Tibial artery (tissue), 4 donors: ENCODE measurements at regions not wholly inside any gene's neighbourhood (a gene's known extent, or its start where the extent isn't known, plus 50 kb on each side); places are given as distances from the start of the nearest gene placed in this dataset.
"Not testable (repeated sequence)": the region's sequence is repeated elsewhere in the genome, so short reads cannot be mapped to it uniquely, and the experiment has no call there.

Source experiments
- DNase-seq, 2 donors: peaks; one replicate each; pipeline ENCODE4 v3.0.0-alpha.2; 2019
- H3K27ac ChIP-seq, 2 donors: fragments of 200-600 bp; sonication (generic) in 1 of 2; 1 replicate in 1 of 2; 2 replicates in 1 of 2; pipeline ENCODE4 v1.5.1; 2018 to 2019; ENCODE audit warnings: mild to moderate bottlenecking in 1 of 2
- H3K27me3 ChIP-seq, 2 donors: fragments of 200-600 bp; sonication (generic) in 1 of 2; one replicate each; pipeline versions ENCODE4 v1.5.1 to v1.6.0; 2016 to 2019
- H3K36me3 ChIP-seq, 3 donors: fragments of 200-600 bp; sonication (generic) in 2 of 3; one replicate each; pipeline ENCODE4 v1.5.1; 2016 to 2019; ENCODE audit warnings: mild to moderate bottlenecking in 2 of 3
- H3K4me1 ChIP-seq, 4 donors: fragments of 200-600 bp; sonication (generic) in 2 of 4; 1 replicate in 3 of 4; 2 replicates in 1 of 4; pipeline ENCODE4 v1.5.1; 2016 to 2019
- H3K4me3 ChIP-seq, 2 donors: fragments of 200-600 bp; sonication (generic) in 1 of 2; 1 replicate in 1 of 2; 2 replicates in 1 of 2; pipeline ENCODE4 v1.5.1; 2018 to 2019; ENCODE audit warnings: mild to moderate bottlenecking in 2 of 2
- H3K9me3 ChIP-seq, 3 donors: fragments of 200-600 bp; sonication (generic) in 1 of 3; one replicate each; pipeline ENCODE4 v1.5.1; 2016 to 2019
- intact Hi-C: fragments of 100-400 bp; cut with DNase I; formaldehyde crosslinking; loops from one replicate; pipeline ENCODE4 v1.15.0; 2023; ENCODE audit warnings: low total_unique reads
- TF ChIP-seq, protein P1 (sequence below), 2 experiments: fragments of 200-600 bp in 1 of 2; fragments of 450-650 bp in 1 of 2; IDR thresholded peaks; one replicate each; pipeline ENCODE4 v1.5.1; 2017 to 2019; ENCODE audit warnings: antibody characterized with exemption in 2 of 2, mild to moderate bottlenecking in 1 of 2, moderate library complexity in 1 of 2

- intact Hi-C loops, result loop anchor here (2.0 kb wide), 1 partner anchor 99 kb away; no protein-coding TSS in a partner anchor
- DNase-seq, result peak in 1 of 2 donors; percentile 33
- no peak overlapping the region for H3K4me3 ChIP-seq
Measured at GRCh38 chr9:33623658-33624586, 99.9 kb downstream of the ANKRD18B start.

DNA sequence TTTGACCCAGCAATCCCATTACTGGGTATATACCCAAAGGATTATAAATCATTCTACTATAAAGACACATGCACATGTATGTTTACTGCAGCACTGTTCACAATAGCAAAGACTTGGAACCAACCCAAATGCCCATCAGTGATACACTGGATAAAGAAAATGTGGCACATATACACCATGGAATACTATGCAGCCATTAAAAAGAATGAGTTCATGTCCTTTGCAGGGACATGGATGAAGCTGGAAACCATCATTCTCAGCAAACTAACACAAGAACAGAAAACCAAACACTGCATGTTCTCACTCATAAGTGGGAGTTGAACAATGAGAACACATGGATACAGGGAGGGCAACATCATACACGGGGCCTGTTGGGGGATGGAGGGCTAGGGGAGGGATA lies 104.3 kb downstream of the ANKRD18B start:
- DNase-seq, H3K4me3 ChIP-seq, H3K4me1 ChIP-seq, H3K9me3 ChIP-seq, intact Hi-C loops, H3K36me3 ChIP-seq, H3K27ac ChIP-seq: not testable (repeated sequence)
- peaks cover 0 to 14% of the 10 kb centered on the region in 2 donors for H3K27me3 ChIP-seq

More at GRCh38 chr9:33623658-33624586, 99.9 kb downstream of the ANKRD18B start:
- H3K27me3 ChIP-seq, result peaks cover 0 to 9% of the 10 kb centered on the region in 2 donors
- TF ChIP-seq, protein P1, sequence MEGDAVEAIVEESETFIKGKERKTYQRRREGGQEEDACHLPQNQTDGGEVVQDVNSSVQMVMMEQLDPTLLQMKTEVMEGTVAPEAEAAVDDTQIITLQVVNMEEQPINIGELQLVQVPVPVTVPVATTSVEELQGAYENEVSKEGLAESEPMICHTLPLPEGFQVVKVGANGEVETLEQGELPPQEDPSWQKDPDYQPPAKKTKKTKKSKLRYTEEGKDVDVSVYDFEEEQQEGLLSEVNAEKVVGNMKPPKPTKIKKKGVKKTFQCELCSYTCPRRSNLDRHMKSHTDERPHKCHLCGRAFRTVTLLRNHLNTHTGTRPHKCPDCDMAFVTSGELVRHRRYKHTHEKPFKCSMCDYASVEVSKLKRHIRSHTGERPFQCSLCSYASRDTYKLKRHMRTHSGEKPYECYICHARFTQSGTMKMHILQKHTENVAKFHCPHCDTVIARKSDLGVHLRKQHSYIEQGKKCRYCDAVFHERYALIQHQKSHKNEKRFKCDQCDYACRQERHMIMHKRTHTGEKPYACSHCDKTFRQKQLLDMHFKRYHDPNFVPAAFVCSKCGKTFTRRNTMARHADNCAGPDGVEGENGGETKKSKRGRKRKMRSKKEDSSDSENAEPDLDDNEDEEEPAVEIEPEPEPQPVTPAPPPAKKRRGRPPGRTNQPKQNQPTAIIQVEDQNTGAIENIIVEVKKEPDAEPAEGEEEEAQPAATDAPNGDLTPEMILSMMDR (IDR thresholded peaks at IDR 0.05), result peak; percentile 80 to 81
- H3K27ac ChIP-seq, result no peak overlapping the region
- no peaks in the 10 kb centered on the region for H3K36me3 ChIP-seq
- no peaks in the 10 kb centered on the region for H3K4me1 ChIP-seq
- no peaks in the 10 kb centered on the region for H3K9me3 ChIP-seq

- Histone ChIP-seq H3K27me3 (peaks cover 0 to 15% of the 10 kb centered on the region in 2 donors), H3K9me3 (no peaks in the 10 kb centered on the region), H3K4me3 (no peak overlapping the region), H3K27ac (no peak overlapping the region), H3K36me3 (no peaks in the 10 kb centered on the region), H3K4me1 (no peaks in the 10 kb centered on the region)
- intact Hi-C loops, result no loop called here
- no peak for DNase-seq
- TF ChIP-seq, protein P1 (IDR thresholded peaks at IDR 0.05), result no peak
Measured at GRCh38 chr9:33628865-33629410, 104.9 kb downstream of the ANKRD18B start.

DNA sequence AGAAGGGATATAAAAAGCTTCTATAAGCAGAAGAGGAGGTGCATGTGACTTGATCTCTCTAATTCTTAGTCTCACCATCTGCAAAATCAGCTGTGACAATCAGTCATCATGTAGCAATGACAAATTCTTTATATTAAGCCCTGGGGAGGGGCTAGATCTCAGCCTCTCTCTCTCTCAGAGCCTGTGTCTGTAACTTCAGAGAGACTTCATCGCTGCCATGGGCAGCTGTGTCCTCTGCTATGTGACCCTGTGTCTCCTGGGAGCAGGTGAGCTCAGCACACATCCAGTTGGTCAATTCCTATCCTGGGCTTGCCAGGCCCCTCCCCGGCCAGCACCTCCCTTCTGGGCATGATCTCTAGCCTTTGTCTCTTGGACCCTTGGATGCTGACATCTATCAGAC lies 109.6 kb downstream of the ANKRD18B start:
- Histone ChIP-seq H3K27me3 (peaks cover 0 to 35% of the 10 kb centered on the region in 2 donors), H3K4me1 (no peaks in the 10 kb centered on the region), H3K27ac (no peak overlapping the region), H3K9me3 (no peaks in the 10 kb centered on the region), H3K36me3 (no peaks in the 10 kb centered on the region), H3K4me3 (no peak overlapping the region)
- intact Hi-C loops, result no loop called here
- DNase-seq, result no peak
- TF ChIP-seq, protein P1 (IDR thresholded peaks at IDR 0.05), result no peak

- TF ChIP-seq, protein P1 (IDR thresholded peaks at IDR 0.05), result no peak
- DNase-seq, result no peak
- H3K4me3 ChIP-seq, result no peak overlapping the region
- no peaks in the 10 kb centered on the region for H3K4me1 ChIP-seq
- H3K9me3 ChIP-seq, result no peaks in the 10 kb centered on the region
- no peaks in the 10 kb centered on the region for H3K36me3 ChIP-seq
- intact Hi-C loops, result no loop called here
- peaks cover 0 to 34% of the 10 kb centered on the region in 2 donors for H3K27me3 ChIP-seq
- H3K27ac ChIP-seq, result no peak overlapping the region
Measured at GRCh38 chr9:33637881-33638280, 113.8 kb downstream of the ANKRD18B start.

DNA sequence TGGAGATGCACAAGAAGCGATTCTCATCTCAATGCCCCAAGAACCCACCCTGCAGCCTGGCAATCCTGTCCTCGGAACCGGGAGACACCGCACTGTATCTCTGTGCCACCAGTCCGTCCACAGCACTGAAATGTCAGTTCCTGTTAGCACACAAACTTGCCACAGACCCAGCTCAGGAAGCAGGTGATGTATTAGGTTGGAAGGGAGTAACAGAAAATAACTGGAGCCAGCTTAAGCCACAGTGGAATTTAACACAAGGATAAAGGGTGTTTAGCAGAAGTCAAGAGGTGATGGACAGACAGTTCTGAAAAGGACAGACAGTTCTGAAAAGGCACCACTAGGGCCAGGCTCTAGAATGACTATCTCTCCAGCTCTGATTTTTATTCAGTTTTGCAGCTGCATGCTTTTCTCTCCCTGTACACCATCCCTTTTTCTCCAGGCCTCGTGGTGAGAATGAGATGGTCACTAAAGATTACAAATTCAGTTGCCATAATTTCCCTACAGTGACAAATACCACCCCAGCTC lies 114.4 kb downstream of the ANKRD18B start:
- Histone ChIP-seq H3K4me1 (no peaks in the 10 kb centered on the region), H3K4me3 (no peak overlapping the region), H3K36me3 (no peaks in the 10 kb centered on the region), H3K9me3 (no peaks in the 10 kb centered on the region), H3K27ac (no peak overlapping the region), H3K27me3 (peaks cover 0 to 28% of the 10 kb centered on the region in 2 donors)
- TF ChIP-seq, protein P1 (IDR thresholded peaks at IDR 0.05), result no peak
- intact Hi-C loops, result no loop called here
- no peak for DNase-seq
